Bronchial epithelial cell (primary cell): ENCODE measurements at regions not wholly inside any gene's neighbourhood (a gene's known extent, or its start where the extent isn't known, plus 50 kb on each side); places are given as distances from the start of the nearest gene placed in this dataset.

Source experiments
- DNase-seq: peaks from one replicate; pipeline ENCODE4 v3.0.0-alpha.2; 2010; ENCODE audit warnings: low read depth
- FAIRE-seq: peaks from 2 replicates; lab custom pipeline; 2011; peaks lifted over from hg19 to GRCh38; lab: Jason Lieb, UNC
- H3K27me3 ChIP-seq: 2 replicates; pipeline ENCODE4 v1.5.1; 2011; ENCODE audit warnings: low read length; ENCODE audit not compliant: control insufficient read depth, insufficient read depth
- H3K36me3 ChIP-seq: 2 replicates; pipeline ENCODE4 v1.5.1; 2011; ENCODE audit warnings: low read length; ENCODE audit not compliant: control insufficient read depth, insufficient read depth
- H3K4me3 ChIP-seq: 2 replicates; pipeline ENCODE4 v1.5.1; 2011; ENCODE audit warnings: mild to moderate bottlenecking, low read depth, low read length, control low read depth
- CTCF ChIP-seq: IDR thresholded peaks from 2 replicates; pipeline ENCODE4 v1.5.1; 2011; ENCODE audit warnings: mild to moderate bottlenecking, moderate library complexity, low read length, control low read depth, inconsistent platforms; ENCODE audit not compliant: insufficient read depth, severe bottlenecking

- FAIRE-seq (no peak), DNase-seq (peak; percentile 49)
- no peaks in the 10 kb centered on the region for H3K36me3 ChIP-seq
- peak; percentile 93 for TF ChIP-seq CTCF
- H3K4me3 ChIP-seq: no peak overlapping the region
- no peaks in the 10 kb centered on the region for H3K27me3 ChIP-seq
Observed at GRCh38 chr1:224513787-224514209, 79.2 kb upstream of the WDR26 start.

GRCh38 chr1:224517171-224517570 lies 82.6 kb upstream of the WDR26 start:
- no peak for TF ChIP-seq CTCF
- FAIRE-seq (no peak), DNase-seq (no peak)
- no peak overlapping the region for H3K4me3 ChIP-seq
- H3K36me3 ChIP-seq: no peaks in the 10 kb centered on the region
- H3K27me3 ChIP-seq: no peaks in the 10 kb centered on the region

GRCh38 chr1:224518528-224518927 lies 83.9 kb upstream of the WDR26 start:
- FAIRE-seq (no peak), DNase-seq (no peak)
- no peak overlapping the region for H3K4me3 ChIP-seq
- no peak for TF ChIP-seq CTCF
- no peaks in the 10 kb centered on the region for H3K36me3 ChIP-seq
- no peaks in the 10 kb centered on the region for H3K27me3 ChIP-seq

GRCh38 chr1:224519874-224520273 lies 85.3 kb upstream of the WDR26 start:
- no peak for TF ChIP-seq CTCF
- FAIRE-seq (no peak), DNase-seq (no peak)
- no peaks in the 10 kb centered on the region for H3K36me3 ChIP-seq
- no peak overlapping the region for H3K4me3 ChIP-seq
- no peaks in the 10 kb centered on the region for H3K27me3 ChIP-seq

- no peak for TF ChIP-seq CTCF
- H3K4me3 ChIP-seq: no peak overlapping the region
- H3K36me3 ChIP-seq: no peaks in the 10 kb centered on the region
- DNase-seq (no peak), FAIRE-seq (no peak)
- no peaks in the 10 kb centered on the region for H3K27me3 ChIP-seq
Observed at GRCh38 chr1:224520808-224521207, 86.2 kb upstream of the WDR26 start.
